Esophagus squamous epithelium (tissue), 5 donors: ENCODE measurements at regions not wholly inside any gene's neighbourhood (a gene's known extent, or its start where the extent isn't known, plus 50 kb on each side); places are given as distances from the start of the nearest gene placed in this dataset.

Experiments used
- DNase-seq: peaks from one replicate; lab custom pipeline; 2025; lab: John Stamatoyannopoulos, UW
- H3K27ac ChIP-seq, 4 donors: fragments of 200-600 bp; sonication (generic); one replicate each; pipeline ENCODE4 v1.5.1; 2016 to 2019; ENCODE audit warnings: mild to moderate bottlenecking in 1 of 4
- H3K27me3 ChIP-seq, 4 donors: fragments of 200-600 bp; sonication (generic); 1 replicate in 3 of 4; 2 replicates in 1 of 4; pipeline versions ENCODE4 v1.5.1 to v1.6.0; 2017 to 2021; ENCODE audit warnings: antibody characterized with exemption in 1 of 4
- H3K36me3 ChIP-seq, 3 donors: fragments of 200-600 bp; sonication (generic); one replicate each; pipeline ENCODE4 v1.5.1; 2016 to 2019
- H3K4me1 ChIP-seq, 3 donors: fragments of 200-600 bp; sonication (generic); one replicate each; pipeline ENCODE4 v1.5.1; 2017 to 2019
- H3K4me3 ChIP-seq, 4 donors: fragments of 200-600 bp; sonication (generic); 1 replicate in 3 of 4; 2 replicates in 1 of 4; pipeline ENCODE4 v1.5.1; 2016 to 2019; ENCODE audit warnings: mild to moderate bottlenecking in 2 of 4, moderate library complexity in 1 of 4
- H3K9me3 ChIP-seq, 3 donors: fragments of 200-600 bp; sonication (generic); one replicate each; pipeline ENCODE4 v1.5.1; 2016 to 2019
- POLR2A ChIP-seq, 4 donors: fragments of 450-650 bp; IDR thresholded peaks; one replicate each; pipeline ENCODE4 v1.6.1; 2017; ENCODE audit warnings: antibody characterized with exemption in 4 of 4, mild to moderate bottlenecking in 4 of 4, moderate library complexity in 3 of 4
- WGBS, 2 donors: methylation state at CpG; one replicate each; pipeline ENCODE4 v1.1.5; 2018; 5-methylcytosine and 5-hydroxymethylcytosine counted together
- intact Hi-C: fragments of 100-400 bp; cut with DNase I; formaldehyde crosslinking; loops from one replicate; pipeline ENCODE4 v1.15.0; 2022
- TF ChIP-seq, protein P1 (sequence below), 6 experiments: fragments of 450-650 bp in 4 of 6; fragments of 200-600 bp in 2 of 6; sonication (generic) in 2 of 6; IDR thresholded peaks; one replicate each; pipeline ENCODE4 v1.5.1; 2016 to 2019; ENCODE audit warnings: antibody characterized with exemption in 6 of 6, mild to moderate bottlenecking in 4 of 6, moderate library complexity in 4 of 6
- donor health status: DM: yes; HTN: yes; CAD: no.

GRCh38 chr20:60263725-60264709, 305.8 kb downstream of the CDH26 start:
- intact Hi-C loops: no loop called here

DNA sequence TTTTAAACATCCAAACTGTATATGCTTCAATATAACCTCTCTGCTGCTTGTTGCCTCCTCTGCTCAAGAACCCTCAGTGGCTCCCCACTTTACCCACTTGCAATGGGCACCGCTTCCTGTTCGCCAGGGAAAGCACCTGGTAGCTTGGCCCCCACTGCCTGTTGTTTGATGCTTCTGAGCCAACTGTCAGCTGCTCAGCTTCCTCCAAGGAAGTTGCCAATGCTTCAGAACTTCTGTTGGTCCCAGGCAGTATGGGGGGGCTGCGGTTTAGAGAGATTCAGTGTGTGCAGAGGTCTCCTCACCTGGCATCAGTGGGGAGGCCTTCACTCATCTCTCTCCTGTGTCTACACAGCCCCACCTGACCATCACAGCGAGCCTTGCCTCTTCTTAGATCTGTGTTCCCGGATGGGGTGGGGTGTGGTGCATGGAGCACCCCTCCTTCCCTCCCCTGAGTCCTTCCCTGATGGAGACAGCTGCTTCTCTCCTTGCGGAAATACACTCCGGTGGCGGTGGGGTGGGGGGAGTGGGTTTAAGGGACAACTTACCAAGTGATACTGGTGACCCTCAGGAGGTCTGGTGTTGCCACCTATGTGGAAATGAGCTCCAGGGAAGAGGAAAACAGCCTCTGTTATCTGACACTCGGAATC, 308.1 kb downstream of the CDH26 start:
- H3K4me3 ChIP-seq: no peak overlapping the region
- no peak for DNase-seq
- no peaks in the 10 kb centered on the region for H3K4me1 ChIP-seq
- no peak for TF ChIP-seq POLR2A (IDR thresholded peaks at IDR 0.05)
- TF ChIP-seq, protein P1, sequence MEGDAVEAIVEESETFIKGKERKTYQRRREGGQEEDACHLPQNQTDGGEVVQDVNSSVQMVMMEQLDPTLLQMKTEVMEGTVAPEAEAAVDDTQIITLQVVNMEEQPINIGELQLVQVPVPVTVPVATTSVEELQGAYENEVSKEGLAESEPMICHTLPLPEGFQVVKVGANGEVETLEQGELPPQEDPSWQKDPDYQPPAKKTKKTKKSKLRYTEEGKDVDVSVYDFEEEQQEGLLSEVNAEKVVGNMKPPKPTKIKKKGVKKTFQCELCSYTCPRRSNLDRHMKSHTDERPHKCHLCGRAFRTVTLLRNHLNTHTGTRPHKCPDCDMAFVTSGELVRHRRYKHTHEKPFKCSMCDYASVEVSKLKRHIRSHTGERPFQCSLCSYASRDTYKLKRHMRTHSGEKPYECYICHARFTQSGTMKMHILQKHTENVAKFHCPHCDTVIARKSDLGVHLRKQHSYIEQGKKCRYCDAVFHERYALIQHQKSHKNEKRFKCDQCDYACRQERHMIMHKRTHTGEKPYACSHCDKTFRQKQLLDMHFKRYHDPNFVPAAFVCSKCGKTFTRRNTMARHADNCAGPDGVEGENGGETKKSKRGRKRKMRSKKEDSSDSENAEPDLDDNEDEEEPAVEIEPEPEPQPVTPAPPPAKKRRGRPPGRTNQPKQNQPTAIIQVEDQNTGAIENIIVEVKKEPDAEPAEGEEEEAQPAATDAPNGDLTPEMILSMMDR (IDR thresholded peaks at IDR 0.05): no peak
- H3K27ac ChIP-seq: no peak overlapping the region
- no peaks in the 10 kb centered on the region for H3K36me3 ChIP-seq
- peaks cover 0 to 21% (median 0%) of the 10 kb centered on the region in 4 donors for H3K27me3 ChIP-seq
- 40 to 67% methylated on average over 1 to 4 of the region's 9 CpGs for WGBS, 2 donors
- H3K9me3 ChIP-seq: no peaks in the 10 kb centered on the region
- intact Hi-C loops: no loop called here

More at GRCh38 chr20:60263725-60264709, 305.8 kb downstream of the CDH26 start:
- H3K4me3 ChIP-seq: no peak overlapping the region
- no peak for TF ChIP-seq POLR2A (IDR thresholded peaks at IDR 0.05)
- TF ChIP-seq, protein P1 (IDR thresholded peaks at IDR 0.05): no peak
- H3K27ac ChIP-seq: no peak overlapping the region
- 58 to 60% methylated on average over 17 to 18 of the region's 18 CpGs for WGBS, 2 donors
- H3K36me3 ChIP-seq: no peaks in the 10 kb centered on the region
- no peaks in the 10 kb centered on the region for H3K4me1 ChIP-seq
- no peaks in the 10 kb centered on the region for H3K9me3 ChIP-seq
- H3K27me3 ChIP-seq: peaks cover 0 to 21% (median 0%) of the 10 kb centered on the region in 4 donors
- no peak for DNase-seq

DNA sequence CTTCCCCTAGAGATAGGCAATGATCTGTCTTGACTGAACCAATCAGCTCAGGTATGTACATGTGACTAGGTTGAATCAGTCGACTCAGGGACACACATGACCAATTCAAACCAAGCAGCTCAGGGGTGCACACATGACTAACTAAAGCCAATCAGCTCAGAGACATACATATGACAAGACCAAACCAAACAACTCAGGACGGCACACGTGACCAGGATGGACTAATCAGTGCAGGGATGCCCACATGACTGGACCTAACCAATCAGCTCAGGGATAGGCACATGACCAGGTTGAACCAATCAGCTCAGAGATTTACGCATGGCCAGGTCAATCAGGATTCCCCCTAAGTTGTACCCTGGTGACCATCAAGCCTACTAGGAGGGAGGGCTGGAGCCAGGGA, 310.3 kb downstream of the CDH26 start:
- H3K4me1 ChIP-seq: no peaks in the 10 kb centered on the region
- peaks cover 0 to 27% (median 0%) of the 10 kb centered on the region in 4 donors for H3K27me3 ChIP-seq
- no peak for DNase-seq
- no peak overlapping the region for H3K4me3 ChIP-seq
- no peak for TF ChIP-seq POLR2A (IDR thresholded peaks at IDR 0.05)
- TF ChIP-seq, protein P1 (IDR thresholded peaks at IDR 0.05): no peak
- intact Hi-C loops: no loop called here
- no peak overlapping the region for H3K27ac ChIP-seq
- WGBS, 2 donors: 86% methylated on average over 4 of the region's 4 CpGs; no CpG with 5 or more reads in 1 of the 2 donors
- no peaks in the 10 kb centered on the region for H3K9me3 ChIP-seq
- no peaks in the 10 kb centered on the region for H3K36me3 ChIP-seq

DNA sequence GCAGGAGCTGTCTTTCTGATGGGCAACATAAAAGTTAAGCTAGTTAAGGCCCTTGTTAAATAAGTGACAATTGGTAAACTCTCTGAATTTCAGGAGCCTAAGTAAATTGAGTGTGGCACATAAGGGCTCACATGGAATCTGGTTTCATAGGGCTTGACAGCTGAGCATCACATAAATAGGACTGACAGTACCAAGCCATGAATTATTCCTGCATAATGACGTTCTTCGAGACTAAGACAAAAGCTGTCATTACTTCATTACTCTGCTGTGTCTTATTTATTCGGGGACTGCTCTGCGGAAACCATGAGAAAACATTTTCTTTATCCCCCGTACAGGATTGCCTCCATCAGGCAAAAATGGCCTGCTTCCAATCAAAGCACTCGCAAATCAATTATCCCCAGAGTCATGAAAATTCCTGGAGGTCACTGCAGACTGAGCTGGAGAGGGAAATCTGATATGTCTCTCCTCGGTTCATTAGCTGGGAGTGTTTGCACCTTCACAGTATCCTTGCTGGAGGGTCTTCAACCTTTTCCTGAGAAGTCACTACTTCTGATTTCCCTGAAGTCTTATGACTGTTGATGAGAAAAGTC, 311.4 kb downstream of the CDH26 start:
- TF ChIP-seq, protein P1 (IDR thresholded peaks at IDR 0.05): no peak
- TF ChIP-seq POLR2A (IDR thresholded peaks at IDR 0.05): no peak
- no peak for DNase-seq
- Histone ChIP-seq H3K27ac (no peak overlapping the region), H3K4me1 (no peaks in the 10 kb centered on the region), H3K4me3 (no peak overlapping the region), H3K9me3 (no peaks in the 10 kb centered on the region), H3K27me3 (peaks cover 0 to 25% (median 0%) of the 10 kb centered on the region in 4 donors), H3K36me3 (no peaks in the 10 kb centered on the region)
- intact Hi-C loops: no loop called here
- WGBS, 2 donors: 71 to 82% methylated on average over 7 of the region's 7 CpGs
